GM20000 (cell line): ENCODE measurements at regions not wholly inside any gene's neighbourhood (a gene's known extent, or its start where the extent isn't known, plus 50 kb on each side); places are given as distances from the start of the nearest gene placed in this dataset.
"Not testable (repeated sequence)": the region's sequence is repeated elsewhere in the genome, so short reads cannot be mapped to it uniquely, and the experiment has no call there.

ENCODE experiments used
- DNase-seq: peaks from one replicate; pipeline ENCODE4 v3.0.0; 2012; ENCODE audit warnings: low spot score
- TF ChIP-seq, protein P1 (sequence below): IDR thresholded peaks from 2 replicates; pipeline ENCODE4 v1.5.1; 2012; ENCODE audit warnings: mild to moderate bottlenecking, control low read depth; ENCODE audit errors: extremely low read depth, missing control alignments

DNA sequence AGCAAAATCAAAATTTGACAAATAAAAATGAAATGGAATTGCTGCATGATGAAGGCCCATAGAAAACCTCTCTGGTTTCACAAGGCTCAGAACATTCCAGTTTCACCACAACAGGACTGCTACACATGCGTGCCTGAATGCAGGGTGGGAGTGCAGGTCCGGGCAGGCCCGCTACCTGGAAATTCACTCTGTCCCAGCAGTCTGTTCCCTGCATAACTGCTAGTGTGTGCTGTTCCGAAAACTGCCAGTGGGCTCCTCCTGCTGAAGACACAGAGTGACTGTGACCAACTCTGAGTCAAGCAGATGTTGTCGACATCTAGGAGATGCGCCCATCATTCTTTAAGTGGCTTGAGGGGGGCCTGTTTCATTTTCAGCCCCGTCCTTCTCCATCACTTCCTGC is 284.8 kb upstream of the MAF start:
- DNase-seq: no peak
- TF ChIP-seq, protein P1, sequence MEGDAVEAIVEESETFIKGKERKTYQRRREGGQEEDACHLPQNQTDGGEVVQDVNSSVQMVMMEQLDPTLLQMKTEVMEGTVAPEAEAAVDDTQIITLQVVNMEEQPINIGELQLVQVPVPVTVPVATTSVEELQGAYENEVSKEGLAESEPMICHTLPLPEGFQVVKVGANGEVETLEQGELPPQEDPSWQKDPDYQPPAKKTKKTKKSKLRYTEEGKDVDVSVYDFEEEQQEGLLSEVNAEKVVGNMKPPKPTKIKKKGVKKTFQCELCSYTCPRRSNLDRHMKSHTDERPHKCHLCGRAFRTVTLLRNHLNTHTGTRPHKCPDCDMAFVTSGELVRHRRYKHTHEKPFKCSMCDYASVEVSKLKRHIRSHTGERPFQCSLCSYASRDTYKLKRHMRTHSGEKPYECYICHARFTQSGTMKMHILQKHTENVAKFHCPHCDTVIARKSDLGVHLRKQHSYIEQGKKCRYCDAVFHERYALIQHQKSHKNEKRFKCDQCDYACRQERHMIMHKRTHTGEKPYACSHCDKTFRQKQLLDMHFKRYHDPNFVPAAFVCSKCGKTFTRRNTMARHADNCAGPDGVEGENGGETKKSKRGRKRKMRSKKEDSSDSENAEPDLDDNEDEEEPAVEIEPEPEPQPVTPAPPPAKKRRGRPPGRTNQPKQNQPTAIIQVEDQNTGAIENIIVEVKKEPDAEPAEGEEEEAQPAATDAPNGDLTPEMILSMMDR: no peak

DNA sequence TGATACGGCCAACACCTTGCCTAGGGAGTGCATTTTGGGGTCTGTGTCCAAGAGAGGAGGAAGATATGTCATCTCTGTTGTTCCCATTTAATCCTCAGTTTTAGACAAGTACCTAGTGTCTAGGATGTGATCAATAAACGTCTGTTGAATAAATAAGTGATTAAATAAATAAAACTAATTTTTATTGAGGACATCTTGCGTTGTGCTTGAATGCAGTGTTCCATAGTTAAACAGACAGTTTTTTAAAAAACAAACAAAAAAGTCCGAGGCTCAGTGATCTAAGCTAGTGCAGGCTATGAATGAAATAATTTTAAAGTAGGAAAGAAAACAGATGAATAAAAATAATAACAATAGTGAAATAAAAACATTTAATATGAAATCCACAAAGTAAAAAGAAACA is 283.0 kb upstream of the MAF start:
- TF ChIP-seq, protein P1: no peak
- DNase-seq: no peak

DNA sequence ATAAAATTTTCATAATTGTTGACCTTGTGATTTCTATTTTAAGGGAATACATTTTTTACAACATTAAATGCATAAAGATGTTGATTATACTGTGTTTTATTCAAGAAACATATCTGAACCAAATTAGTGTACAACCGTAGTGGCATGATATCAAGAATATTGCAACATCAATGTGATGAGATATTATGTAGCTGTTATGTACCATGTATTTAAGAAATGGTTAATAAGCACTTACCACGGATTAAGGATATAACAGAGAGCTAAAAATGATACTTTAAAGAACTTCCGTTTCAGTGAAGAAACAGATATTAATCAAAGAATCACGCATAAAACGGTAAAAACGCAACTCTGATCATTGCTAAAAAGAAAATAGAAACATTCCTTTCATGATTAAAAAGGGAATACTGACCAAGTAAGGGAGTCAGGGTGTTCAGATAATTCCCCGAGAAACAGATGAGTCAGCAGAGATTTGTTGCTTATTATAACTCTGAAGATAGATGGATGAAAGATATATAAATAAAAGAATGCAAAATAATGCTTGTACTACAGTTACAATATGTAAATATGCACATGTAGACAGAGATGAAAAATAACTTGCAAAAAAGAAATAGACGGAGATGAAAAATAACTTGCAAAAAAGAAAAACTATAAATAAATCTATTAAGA is 281.9 kb upstream of the MAF start:
- DNase-seq: no peak
- TF ChIP-seq, protein P1: no peak

DNA sequence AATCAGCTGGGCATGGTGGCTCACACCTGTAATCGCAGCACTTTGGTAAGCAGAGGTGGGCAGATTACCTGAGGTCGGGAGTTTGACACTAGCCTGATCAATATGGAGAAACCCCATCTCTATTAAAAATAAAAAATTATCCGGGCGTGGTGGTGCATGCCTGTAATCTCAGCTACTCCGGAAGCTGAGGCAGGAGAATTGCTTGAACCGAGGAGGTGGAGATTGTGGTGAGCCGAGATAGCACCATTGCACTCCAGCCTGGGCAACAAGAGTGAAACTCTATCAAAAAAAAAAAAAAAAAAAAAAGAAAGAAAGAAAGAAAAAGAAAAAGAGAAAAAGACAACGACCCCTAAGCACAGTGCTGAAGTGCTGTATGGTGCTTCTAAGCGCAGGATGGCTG is 280.6 kb upstream of the MAF start:
- DNase-seq: not testable (repeated sequence)

DNA sequence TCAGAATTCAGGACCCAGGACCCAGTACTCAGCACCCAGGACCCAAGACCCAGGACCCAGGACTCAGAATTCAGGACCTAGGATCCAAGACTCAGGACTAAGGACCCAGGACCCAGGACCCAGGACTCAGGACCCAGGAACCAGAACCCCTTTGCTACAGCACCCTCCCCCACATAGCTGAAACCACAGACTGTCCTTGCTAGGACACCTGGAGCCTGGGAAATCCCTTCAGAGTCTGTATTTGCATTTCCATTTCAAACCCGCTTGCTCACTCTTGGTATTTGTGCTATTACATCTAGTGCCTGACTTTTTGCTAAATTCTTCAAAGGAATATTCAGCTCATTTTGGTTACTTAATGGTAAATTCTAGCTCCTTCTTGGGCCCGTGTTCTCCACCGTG is 275.8 kb upstream of the MAF start:
- no peak for DNase-seq

DNA sequence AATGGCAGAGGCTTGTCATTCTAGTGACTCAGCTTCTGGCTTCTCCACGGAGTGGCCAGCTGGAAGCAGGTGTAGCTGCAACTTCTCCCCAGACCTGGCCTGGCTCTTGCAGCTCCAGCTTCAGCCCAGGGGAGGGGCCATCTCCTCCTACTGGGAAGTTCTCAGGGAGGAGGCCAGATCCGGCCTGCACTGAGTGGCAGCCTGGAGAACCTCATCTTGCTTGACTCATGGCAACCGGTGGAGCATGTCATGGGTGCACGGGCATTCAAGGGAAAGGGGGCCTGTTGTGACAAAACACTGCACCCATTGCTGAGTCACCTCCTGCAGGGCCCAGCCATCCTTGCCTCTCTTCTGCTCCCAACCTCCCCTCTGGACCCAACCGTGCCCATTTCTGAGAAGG is 273.9 kb upstream of the MAF start:
- DNase-seq: no peak
- TF ChIP-seq, protein P1: no peak

More for the DNA sequence above, 275.8 kb upstream of the MAF start:
- TF ChIP-seq, protein P1: no peak

DNA sequence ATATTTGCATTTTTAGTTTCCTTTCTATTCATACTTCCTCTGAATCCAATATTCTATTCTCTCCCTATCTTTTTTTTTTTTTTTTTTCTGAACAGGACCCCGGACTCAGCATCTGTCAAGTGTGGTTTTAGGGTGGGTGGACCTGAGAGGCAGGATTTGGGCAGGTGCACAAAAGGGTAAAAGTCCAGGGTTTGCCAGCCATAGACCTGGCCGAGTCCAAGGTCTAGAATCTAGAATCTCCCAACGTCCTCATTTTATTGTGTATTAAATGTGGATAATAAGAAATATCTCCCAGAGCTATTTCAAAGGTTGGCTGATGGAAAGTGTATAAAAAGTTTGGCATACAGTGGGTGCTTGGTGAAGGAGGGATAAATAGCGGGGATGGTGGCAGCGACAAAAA is 273.3 kb upstream of the MAF start:
- TF ChIP-seq, protein P1: no peak

DNA sequence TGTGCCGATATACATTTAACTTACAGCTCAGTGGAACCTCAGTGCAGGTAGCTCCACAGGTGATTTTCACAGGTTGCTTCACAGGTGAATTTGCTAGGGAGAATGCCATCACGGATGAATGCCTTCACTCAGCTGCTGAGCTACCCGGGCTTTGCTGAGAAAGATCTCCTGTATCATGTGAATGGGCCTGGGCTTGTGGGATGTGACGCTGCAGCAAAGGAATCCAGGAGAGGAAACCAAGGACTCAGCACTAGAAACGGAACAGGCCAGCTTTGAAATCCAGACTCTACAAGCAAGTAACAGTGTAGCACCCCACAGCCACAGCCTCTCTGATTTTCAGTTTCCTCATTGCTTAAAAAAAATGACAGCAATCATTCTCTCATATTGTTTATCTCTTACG is 271.4 kb upstream of the MAF start:
- DNase-seq: no peak
- TF ChIP-seq, protein P1: no peak

More for the DNA sequence above, 273.3 kb upstream of the MAF start:
- DNase-seq: no peak
